HepG2 (cell line): ENCODE measurements at regions not wholly inside any gene's neighbourhood (a gene's known extent, or its start where the extent isn't known, plus 50 kb on each side); places are given as distances from the start of the nearest gene placed in this dataset.

ENCODE experiments used
- ATAC-seq: fragments of 200-7000 bp; cut with Tn5 transposase; 3 replicates; pipeline ENCODE4 v1.9.1; 2020; ENCODE audit warnings: mild to moderate bottlenecking, moderate library complexity
- BruUV-seq: library from RNA; stranded (reverse); fragments of 400-500 nt; replicated peaks from 2 replicates; lab custom pipeline; 2021; lab: Mats Ljungman, UMichigan
- CTCF ChIA-PET: fragments of 300-600 bp; formaldehyde crosslinking; extraction: SDS; loops from one replicate; lab custom pipeline; 2021; ENCODE audit warnings: low total read pairs, inconsistent platforms, low intra/inter-chr PET ratio; lab: Yijun Ruan, JAX
- POLR2A ChIA-PET: fragments of 350-600 bp; sonication (Branson Sonifier 250); formaldehyde crosslinking; loops from one replicate; lab custom pipeline; 2020; ENCODE audit warnings: antibody characterized with exemption, inconsistent platforms; lab: Yijun Ruan, JAX
- DNase-seq: peaks from one replicate; pipeline ENCODE4 v3.0.0-alpha.2; 2015; ENCODE audit warnings: low spot score
- FAIRE-seq: peaks from 3 replicates; lab custom pipeline; 2011; peaks lifted over from hg19 to GRCh38; lab: Jason Lieb, UNC
- H2AFZ ChIP-seq: one replicate; pipeline ENCODE4 v1.6.1; 2011; ENCODE audit warnings: low read length, inconsistent platforms
- H3K27ac ChIP-seq: fragments of 300-600 bp; 3 replicates; pipeline ENCODE4 v1.8.0; 2011; ENCODE audit warnings: mixed run types, mild to moderate bottlenecking, mixed read lengths, low read length, inconsistent platforms; ENCODE audit not compliant: insufficient read depth; ENCODE audit errors: extremely low read length
- H3K27me3 ChIP-seq, 2 experiments: fragments of 200-600 bp in 1 of 2; 2 replicates in 1 of 2; 3 replicates in 1 of 2; pipeline versions ENCODE4 v1.6.0 to v1.8.0; 2011; ENCODE audit warnings: low read length in 2 of 2, mild to moderate bottlenecking in 2 of 2, moderate library complexity in 2 of 2, inconsistent platforms in 1 of 2; ENCODE audit not compliant: insufficient read depth in 2 of 2, control insufficient read depth in 1 of 2
- H3K36me3 ChIP-seq, 2 experiments: fragments of 200-600 bp in 1 of 2; replicated peaks in 1 of 2; 2 replicates in 1 of 2; 3 replicates in 1 of 2; pipeline versions ENCODE4 v1.5.1 to v1.8.0; 2011; ENCODE audit warnings: low read length in 2 of 2, inconsistent platforms in 1 of 2; ENCODE audit not compliant: insufficient read depth in 2 of 2, control insufficient read depth in 1 of 2
- H3K4me1 ChIP-seq: 2 replicates; pipeline ENCODE4 v1.5.1; 2012; ENCODE audit warnings: low read length, inconsistent platforms; ENCODE audit not compliant: insufficient read depth
- H3K4me2 ChIP-seq: 2 replicates; pipeline ENCODE4 v1.6.0; 2011; ENCODE audit warnings: low read depth, low read length, inconsistent platforms
- H3K4me3 ChIP-seq, 3 experiments: fragments of 200-600 bp in 1 of 3; sonication (generic), shearing (Covaris generic) in 1 of 3; replicated peaks in 1 of 3; 2 replicates each; pipeline ENCODE4 v1.5.1; 2011 to 2016; ENCODE audit warnings: low read length in 3 of 3, inconsistent platforms in 2 of 3, low read depth in 2 of 3, mild to moderate bottlenecking in 2 of 3, control low read depth in 1 of 3, mixed read lengths in 1 of 3; ENCODE audit not compliant: insufficient read depth in 1 of 3
- H3K79me2 ChIP-seq: one replicate; pipeline ENCODE4 v1.6.1; 2011; ENCODE audit warnings: low read length, inconsistent platforms; ENCODE audit not compliant: insufficient read depth
- H3K9ac ChIP-seq: 2 replicates; pipeline ENCODE4 v1.6.0; 2011; ENCODE audit warnings: mild to moderate bottlenecking, low read depth, low read length, inconsistent platforms; ENCODE audit not compliant: insufficient read depth
- H3K9me3 ChIP-seq: 2 replicates; pipeline ENCODE4 v1.5.1; 2012; ENCODE audit warnings: mild to moderate bottlenecking, low read length
- H4K20me1 ChIP-seq: 2 replicates; pipeline ENCODE4 v1.6.0; 2011; ENCODE audit warnings: inconsistent platforms, mild to moderate bottlenecking, low read length, moderate library complexity; ENCODE audit not compliant: insufficient read depth
- DZIP1 ChIP-seq: sonication (generic); formaldehyde crosslinking; IDR thresholded peaks from 2 replicates; pipeline ENCODE4 v1.5.0; 2020; ENCODE audit warnings: mild to moderate bottlenecking, missing genetic modification reagents
- MNT ChIP-seq: fragments of 450-650 bp; IDR thresholded peaks from 2 replicates; pipeline ENCODE4 v1.6.1; 2016
- TEF ChIP-seq: sonication (generic); formaldehyde crosslinking; IDR thresholded peaks from 2 replicates; pipeline ENCODE4 v1.5.0; 2020; ENCODE audit warnings: missing genetic modification reagents
- WGBS: methylation state at CpG from one replicate; pipeline ENCODE4 v1.1.6; 2017; ENCODE audit warnings: low lambda C conversion rate; 5-methylcytosine and 5-hydroxymethylcytosine counted together
- in situ Hi-C: cut with HindIII; loops from 2 replicates; pipeline ENCODE4 v1.10.0; 2017; ENCODE audit warnings: low pct_unique_long_range_greater_than_20kb; ENCODE audit not compliant: extremely low pct_ligation_motif_present
- intact Hi-C: fragments of 100-400 bp; cut with micrococcal nuclease; formaldehyde crosslinking; loops from one replicate; pipeline ENCODE4 v1.10.0; 2022; ENCODE audit not compliant: unreplicated experiment

GRCh38 chr10:125411724-125412123 lies 251.4 kb upstream of the CTBP2 start (continued):
- no peak for TF ChIP-seq DZIP1 (CRISPR knock-in tag)

DNA sequence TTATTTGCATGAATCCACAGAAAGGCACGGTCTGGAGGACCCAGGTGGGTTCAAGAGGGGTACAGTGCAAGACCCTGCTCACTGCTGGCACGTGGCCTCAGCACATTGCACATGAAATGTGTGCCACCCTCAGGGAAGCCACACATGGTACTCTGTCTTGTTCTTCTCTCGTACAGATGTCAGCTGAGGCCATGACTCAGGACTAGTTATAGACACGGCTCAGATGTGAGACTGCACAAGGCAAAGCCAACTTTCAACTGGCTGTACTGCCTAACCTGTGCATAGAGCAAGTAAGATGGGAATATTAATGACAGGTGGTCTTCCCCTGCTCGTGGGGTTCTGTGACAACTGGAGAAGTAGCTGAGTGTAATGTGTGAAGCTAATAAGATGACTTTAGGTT lies 249.4 kb upstream of the CTBP2 start:
- Histone ChIP-seq H3K4me1 (no peaks in the 10 kb centered on the region), H3K27ac (no peak overlapping the region), H3K4me3 (no peak overlapping the region), H3K27me3 (peaks cover 0 to 7% of the 10 kb centered on the region in 2 experiments; a peak in 1 of 5 replicates), H3K36me3 (no peaks in the 10 kb centered on the region), H3K9ac (no peak overlapping the region), H3K79me2 (no peaks in the 10 kb centered on the region), H3K9me3 (no peaks in the 10 kb centered on the region), H3K4me2 (no peak overlapping the region), H4K20me1 (no peaks in the 10 kb centered on the region), H2AFZ (no peak overlapping the region)
- TF ChIP-seq MNT, result peak; percentile 55
- no peak for TF ChIP-seq TEF
- ATAC-seq (no peak), FAIRE-seq (no peak), DNase-seq (no peak)
- intact Hi-C loops (no loop called here), in situ Hi-C loops (no loop called here)
- BruUV-seq, result no TSS peak
- 0% methylated on average over 2 of the region's 5 CpGs for WGBS
- POLR2A ChIA-PET, result no interaction called here
- CTCF ChIA-PET, result no interaction called here
